ENCODE measurements at regions not wholly inside any gene's neighbourhood (a gene's known extent, or its start where the extent isn't known, plus 50 kb on each side); places are given as distances from the start of the nearest gene placed in this dataset.

DNA sequence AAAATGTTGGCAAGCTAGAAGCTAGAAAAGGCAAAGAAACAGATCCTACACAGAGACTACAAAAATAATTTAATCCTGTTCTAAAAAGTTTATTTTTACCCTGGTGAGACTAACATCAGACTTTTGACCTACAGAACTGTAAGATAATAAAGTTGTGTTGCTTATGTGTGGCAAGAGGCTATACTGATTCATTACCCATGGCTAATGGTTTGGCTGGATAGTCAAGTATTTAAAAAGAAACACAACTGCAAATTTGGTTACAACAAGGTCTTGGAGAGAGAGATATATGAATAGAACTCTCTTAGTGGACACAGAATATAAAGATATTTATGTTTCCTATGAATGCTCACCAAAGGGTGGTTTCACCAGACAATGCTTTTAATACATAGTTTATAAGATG lies 364.2 kb upstream of the PLSCR5 start:
- intact Hi-C loops (cut with micrococcal nuclease): no loop called here

More for the DNA sequence above, 364.2 kb upstream of the PLSCR5 start:
- Histone ChIP-seq H3K27ac (ENCODE audit: low read depth, low read length) (no peak overlapping the region), H2AFZ (ENCODE audit: low read depth, low read length, poor library complexity, severe bottlenecking) (no peak overlapping the region), H3K9ac (ENCODE audit: low read length) (no peak overlapping the region), H3K9me3 (ENCODE audit: control insufficient read depth in 1 of 2, insufficient read depth in 1 of 2, low read depth in 1 of 2, low read length in 2 of 2) (no peaks in the 10 kb centered on the region), H3K79me2 (ENCODE audit: insufficient read depth, low read length) (no peaks in the 10 kb centered on the region), H4K20me1 (ENCODE audit: insufficient read depth) (no peaks in the 10 kb centered on the region), H3K4me1 (ENCODE audit: control insufficient read depth in 1 of 2, insufficient read depth in 2 of 2, low read length in 2 of 2) (peaks cover 7 to 29% of the 10 kb centered on the region in 2 experiments; a peak in 3 of 4 replicates), H3K9me2 (ENCODE audit: insufficient read depth) (no peaks in the 10 kb centered on the region), H3K4me3 (replicated peaks in 1 of 2; ENCODE audit: low read depth in 1 of 2, low read length in 2 of 2) (no peak overlapping the region), H3K36me3 (ENCODE audit: control insufficient read depth in 1 of 2, insufficient read depth in 2 of 2, low read length in 2 of 2) (no peaks in the 10 kb centered on the region), H3K4me2 (ENCODE audit: low read length) (peak overlapping the region; percentile 60; the same call in 1 of the 2 replicates), H3K27me3 (ENCODE audit: insufficient read depth, low read length) (no peaks in the 10 kb centered on the region)
- BruUV-seq (replicated peaks): no TSS peak
- POLR2A ChIA-PET: no interaction called here
- CTCF ChIA-PET: no interaction called here
- DNase-seq (ENCODE audit: low read depth, low spot score): no peak
- RAD21 ChIA-PET (ENCODE audit: low non-redundant PET in 1 of 2, low total read pairs in 2 of 2, uncharacterized antibody in 2 of 2, unreplicated experiment in 2 of 2): no interaction called here
- no peak for ATAC-seq
- TF ChIP-seq POLR2AphosphoS5 (IDR thresholded peaks at IDR 0.05; ENCODE audit: low read depth, low read length) (no peak), POLR2A (IDR thresholded peaks at IDR 0.05; ENCODE audit: borderline replicate concordance, extremely low read depth, insufficient read depth, insufficient read length) (no peak), FOSL1 (IDR thresholded peaks at IDR 0.05; ENCODE audit: low read depth) (no peak), TCF7L2 (IDR thresholded peaks at IDR 0.05; ENCODE audit: borderline replicate concordance, extremely low read depth, insufficient read depth, insufficient read length) (no peak), CTCF (IDR thresholded peaks at IDR 0.05 in 2 of 3, conservative IDR thresholded peaks at IDR 0.05 in 1 of 3; ENCODE audit: borderline replicate concordance in 1 of 3, insufficient read depth in 1 of 3, low read depth in 2 of 3, low read length in 2 of 3) (no peak), SIN3A (IDR thresholded peaks at IDR 0.05; ENCODE audit: low read depth) (no peak), ELF1 (IDR thresholded peaks at IDR 0.05; ENCODE audit: borderline replicate concordance, low read depth) (no peak), RAD21 (IDR thresholded peaks at IDR 0.05; ENCODE audit: low read depth) (no peak), SP1 (IDR thresholded peaks at IDR 0.05; ENCODE audit: low read depth) (no peak)
